NCI-H510A treated with DMSO at 0.1 percent for 48 hours (cell line): ENCODE measurements at regions not wholly inside any gene's neighbourhood (a gene's known extent, or its start where the extent isn't known, plus 50 kb on each side); places are given as distances from the start of the nearest gene placed in this dataset.

Experiments used
- DNase-seq: peaks from one replicate; lab custom pipeline; 2025; lab: John Stamatoyannopoulos, UW

DNA sequence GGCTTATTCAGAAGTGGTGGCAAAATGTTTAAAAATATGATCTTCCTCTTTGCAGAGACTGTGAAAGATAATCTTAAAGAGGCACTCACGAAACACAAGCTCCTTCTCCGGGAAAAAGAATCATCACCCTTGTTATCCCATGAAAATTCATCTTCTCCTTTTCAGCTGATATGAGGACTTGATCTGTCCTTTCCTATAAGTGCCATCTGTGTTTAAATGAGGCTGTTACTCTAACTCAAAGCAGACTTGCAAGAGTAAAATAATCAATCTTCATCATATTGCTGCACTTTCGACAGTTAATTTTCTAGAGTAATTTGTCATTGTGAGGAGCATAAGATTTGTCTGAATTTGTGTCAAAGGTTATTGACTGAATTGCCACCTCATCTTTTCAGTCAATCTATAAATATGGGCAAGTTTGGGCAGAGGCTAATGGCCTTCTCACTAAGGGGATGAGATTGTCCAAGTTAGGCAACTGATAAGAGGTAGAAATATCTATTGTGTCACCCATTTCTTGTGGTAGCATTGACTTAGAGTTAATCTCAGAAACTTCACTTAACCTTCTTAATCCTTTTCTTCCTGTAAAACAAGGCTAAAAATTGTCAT is 452.9 kb downstream of the GRXCR1 start:
- DNase-seq: no peak

DNA sequence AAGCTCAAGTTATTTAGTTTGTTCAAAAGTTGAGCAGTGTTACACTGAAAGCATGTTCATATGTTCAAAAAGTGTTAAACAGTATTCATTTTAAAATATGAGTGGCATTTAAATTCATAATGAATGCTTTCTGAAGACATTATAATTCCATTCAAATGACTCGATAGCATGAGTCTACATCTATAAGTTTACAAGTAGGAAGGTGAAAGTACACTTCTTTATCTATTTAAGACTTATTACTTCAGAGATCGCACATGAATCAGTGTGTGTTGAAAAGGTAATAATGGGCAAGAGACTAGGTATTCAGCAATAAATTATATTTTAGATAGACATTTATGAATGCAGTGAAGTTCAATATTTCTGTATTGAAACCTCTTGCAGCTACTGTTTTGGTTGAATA is 456.1 kb downstream of the GRXCR1 start:
- DNase-seq: no peak

DNA sequence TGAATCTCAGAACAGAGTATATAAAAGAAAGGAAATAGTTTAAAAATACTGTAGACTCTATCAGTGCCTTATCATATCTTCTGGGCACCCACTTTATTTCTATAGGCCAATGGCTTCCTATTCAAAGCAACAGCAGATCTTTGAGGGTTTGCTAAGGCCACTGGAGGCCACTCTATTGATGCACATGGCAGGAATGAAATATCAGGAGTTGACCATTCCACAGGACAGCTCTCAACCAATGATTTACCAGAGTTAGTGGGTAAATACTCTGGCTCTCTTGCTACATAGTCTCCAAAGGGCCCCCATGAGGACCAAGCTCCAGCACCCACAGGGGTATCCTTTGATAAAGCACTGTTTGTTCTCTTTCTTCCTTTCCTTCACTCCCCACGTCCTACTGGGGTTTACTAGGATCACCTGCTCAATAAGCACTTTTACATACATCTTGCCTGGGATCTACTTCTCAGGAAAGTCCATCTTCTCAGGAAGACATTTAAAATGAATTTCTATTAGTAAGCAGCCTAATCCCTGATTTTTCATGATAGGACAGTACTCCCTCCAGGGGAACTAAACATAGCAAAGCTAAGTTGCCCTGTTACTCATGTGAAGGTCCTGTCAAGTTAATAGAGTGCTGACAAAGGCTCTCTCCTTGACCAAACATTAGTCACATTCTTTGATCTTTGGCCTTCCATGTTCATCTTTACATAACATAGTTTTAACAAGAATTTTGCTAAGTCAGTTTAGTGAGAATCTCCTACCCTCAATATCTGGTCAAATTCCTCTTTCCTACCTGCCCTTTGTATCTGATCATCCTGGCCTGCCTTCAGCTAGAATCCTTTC is 459.7 kb downstream of the GRXCR1 start:
- no peak for DNase-seq

DNA sequence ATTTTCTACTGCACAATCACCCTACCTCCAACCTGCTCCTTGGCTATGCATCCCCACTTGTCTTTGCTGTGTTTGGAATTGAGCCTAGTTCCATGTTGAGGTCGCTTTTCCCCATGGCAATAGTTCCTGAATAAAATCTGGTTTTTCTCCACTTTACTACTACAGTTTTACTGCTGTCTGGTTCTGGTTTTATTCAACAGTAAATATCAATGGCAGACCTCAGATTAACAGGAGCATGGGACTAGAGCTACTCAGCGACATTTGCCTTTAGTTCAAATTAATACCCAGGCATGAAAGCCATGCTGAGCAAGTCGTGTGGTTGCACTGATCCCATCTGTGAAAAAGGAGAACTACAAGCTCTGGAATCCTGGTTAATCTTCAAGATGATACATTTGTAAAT is 460.3 kb downstream of the GRXCR1 start:
- DNase-seq: no peak

DNA sequence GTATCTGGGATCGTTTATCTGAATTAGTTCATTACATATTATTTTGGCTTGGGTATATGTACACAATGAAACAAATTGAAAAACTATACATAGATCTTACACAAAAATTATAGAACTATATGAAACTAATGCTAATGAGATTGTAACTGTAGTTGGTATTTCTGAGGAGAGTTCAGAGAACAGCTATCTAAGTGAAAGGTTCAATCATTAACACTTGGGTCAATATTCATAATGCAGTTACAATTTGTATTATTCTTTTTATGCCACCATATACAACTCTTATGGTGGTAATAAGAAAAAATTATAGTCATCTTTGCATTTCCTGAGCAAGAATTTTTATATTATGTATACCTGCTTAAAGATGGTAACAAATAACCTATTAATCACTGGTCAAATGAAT is 461.0 kb downstream of the GRXCR1 start:
- DNase-seq: no peak

DNA sequence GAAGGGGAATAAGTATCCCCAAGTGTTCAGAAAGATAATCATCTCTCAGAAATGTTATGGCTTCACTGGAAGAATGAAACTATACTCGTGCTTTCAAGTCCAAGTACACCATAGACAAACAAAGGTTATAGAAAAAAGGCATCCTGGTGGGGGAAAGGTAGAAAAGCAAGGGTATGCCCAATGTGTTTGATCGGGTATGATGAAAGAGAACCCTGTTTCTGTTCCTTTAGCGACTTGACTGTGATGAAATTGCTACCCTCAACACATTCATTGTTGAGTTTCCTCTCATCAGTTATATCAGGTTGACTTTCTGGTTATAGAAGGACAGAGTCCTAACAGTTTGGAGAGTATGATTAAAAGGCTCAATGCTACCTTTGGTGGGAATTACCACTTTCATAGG is 464.3 kb downstream of the GRXCR1 start:
- no peak for DNase-seq

DNA sequence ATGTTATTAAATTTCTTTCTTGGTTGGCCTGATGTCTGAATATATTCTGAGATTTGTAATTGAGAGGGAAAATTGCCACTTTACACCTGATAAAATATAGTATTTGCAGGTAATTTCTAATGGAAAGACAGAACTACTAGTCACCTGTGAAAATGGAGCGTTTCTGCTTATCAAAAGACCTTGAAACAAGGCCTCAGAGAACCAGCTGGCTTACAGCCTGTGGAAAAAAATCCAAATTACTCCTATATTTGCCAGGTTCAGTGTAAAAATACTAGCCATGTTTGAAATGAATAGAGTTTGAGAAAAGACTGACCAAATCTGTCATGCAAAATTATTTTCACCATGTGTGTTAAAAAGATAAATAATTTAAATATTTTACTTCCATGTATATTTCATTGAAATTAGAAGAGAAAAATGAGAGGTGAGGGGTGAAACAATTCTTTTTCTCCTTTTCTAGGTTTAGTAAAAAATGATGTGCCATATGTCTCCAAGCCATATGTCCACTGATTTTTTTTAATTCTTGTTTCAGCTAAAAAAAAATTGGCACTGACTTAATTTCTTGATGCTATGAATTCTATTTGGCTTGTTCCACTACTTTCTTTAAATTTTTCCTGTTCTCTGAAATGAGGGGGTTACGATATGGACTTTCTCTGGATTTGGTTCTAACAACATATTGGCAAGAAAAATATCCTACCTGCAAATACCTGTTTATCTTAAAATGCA is 464.9 kb downstream of the GRXCR1 start:
- DNase-seq: no peak

DNA sequence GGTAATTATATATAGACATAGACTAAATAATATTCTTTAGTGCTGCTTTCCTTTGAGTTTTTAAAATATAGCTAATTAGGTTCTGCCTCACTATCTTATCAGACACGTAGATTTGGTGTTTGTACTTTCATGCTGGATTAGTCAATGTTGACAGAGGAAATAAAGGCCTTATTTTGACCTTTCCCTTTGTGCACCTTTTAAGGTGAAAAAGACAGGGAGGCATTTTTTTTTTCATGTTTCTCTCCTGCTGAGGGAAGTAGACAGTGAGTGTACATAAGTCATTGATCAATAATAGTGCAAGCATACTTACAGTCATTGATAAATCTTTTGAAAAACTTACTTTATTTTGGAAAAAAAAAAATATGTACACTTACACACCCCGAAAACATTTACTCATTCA is 467.8 kb downstream of the GRXCR1 start:
- DNase-seq: no peak

DNA sequence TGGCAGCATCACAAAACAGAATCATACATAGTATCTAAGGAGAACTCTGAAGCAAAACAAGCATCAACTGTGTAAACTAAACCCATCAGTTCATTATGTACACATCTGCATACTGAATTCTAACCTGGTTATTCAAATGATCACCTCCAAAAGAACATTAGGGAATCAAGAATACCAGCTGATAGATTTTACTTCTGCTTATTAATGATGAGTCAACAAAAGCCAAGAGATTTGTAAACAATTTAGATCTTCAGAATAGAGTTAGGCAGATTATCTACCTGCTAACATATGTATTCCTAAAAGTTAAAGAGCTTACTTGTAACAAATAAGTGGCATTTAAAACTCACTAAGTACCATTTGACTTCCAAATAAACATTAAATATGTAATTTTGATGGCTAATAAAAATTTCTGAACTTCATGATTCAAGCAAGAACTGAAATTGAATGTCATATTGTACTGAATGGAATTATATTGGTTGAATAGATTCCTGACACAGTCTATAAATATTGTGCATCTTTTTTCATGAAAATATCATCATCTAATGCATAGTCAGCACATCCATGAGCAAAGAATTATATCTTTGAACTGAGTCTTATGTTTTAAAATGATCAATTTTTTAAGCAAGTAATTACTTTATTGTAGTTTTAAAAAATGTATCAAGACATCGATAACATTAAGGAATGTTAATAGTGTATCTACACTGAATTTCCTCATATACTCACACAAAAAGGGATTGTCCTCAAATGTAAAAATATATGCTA is 470.5 kb downstream of the GRXCR1 start:
- DNase-seq: no peak

DNA sequence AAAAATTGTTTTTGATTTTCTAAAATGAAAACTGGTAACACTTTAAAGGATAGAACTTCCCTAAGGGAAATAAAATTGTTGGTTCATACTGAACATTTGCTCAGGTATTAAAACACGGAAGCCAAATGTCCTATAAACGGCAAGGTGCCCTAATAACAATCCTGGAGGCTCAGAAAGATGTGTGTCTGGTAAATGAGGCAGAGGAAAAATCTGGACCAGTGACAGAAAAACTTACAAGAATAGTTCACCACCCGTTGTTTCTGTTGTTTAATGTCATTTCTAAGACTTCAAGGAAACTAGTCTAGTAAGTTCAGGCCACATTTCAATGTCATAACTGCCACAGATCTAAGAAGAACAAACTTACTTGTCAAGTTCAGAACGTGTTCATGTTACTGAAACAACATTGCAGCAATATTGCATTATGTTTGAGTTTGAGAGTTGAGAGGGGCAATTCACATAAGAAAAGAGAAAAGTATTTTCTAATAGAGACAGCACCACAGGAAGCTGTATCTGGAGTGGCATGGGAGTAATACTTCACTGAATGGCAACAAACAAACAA is 476.6 kb downstream of the GRXCR1 start:
- no peak for DNase-seq

DNA sequence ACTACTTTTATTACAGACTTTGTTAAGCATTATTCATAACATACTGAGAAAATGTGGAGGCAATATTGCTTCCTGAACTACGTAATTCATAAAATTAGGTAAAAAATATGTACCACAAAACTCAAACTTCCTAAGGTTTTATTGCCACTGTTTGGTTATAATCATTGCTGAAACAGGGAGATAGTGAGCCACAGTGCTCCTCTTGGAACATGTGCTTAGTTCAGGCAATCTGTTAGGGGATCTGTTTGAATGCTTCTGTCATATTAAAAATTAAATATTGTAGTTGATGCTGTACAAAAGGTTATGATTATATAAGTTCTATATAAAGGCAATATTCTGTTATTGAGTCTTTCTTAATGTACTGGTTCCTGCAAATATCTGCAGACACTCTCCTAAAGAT is 480.7 kb downstream of the GRXCR1 start:
- no peak for DNase-seq

DNA sequence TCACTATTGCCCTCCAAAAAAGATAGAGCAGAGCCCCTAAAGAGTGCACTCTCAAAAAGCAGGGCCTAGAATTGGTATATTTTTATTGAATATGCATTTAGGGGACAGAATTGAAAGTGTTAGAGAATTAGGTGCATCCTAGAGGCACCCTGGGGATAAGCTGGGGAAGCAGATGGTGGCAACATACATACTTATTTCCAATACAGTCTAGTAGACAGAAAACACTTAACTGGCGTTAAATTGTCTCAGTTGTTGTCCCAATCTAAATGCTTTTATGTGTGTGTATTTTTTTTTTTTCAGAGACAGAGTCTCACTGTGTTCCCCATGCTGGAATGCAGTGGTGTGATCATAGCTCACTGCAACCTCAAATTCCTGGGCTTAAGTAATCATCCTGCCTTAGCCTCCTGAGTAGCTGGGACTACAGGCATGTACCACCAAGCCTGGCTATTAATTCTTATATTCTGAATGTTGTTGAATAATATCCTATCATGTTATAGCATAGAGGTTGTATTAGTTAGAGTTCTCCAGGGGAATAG is 481.8 kb downstream of the GRXCR1 start:
- DNase-seq: no peak

DNA sequence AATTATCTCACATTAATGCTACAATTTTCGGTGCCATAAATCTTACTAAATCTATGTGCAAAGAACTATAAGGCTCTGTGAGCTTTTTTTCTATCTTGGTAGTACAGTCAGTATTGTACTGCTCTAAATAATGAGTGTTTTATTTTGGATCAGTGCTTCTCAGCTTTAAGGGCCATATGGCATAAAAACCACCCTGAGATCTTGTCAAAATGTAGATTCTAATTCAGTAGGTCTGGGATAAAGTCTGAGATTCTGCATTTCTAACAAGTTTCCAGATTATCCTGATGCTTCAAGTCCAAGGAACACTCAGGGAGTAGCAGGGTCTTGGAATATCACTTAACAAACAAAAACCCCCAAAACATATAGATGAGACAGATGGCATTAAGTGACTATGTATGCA is 486.5 kb downstream of the GRXCR1 start:
- DNase-seq: no peak

DNA sequence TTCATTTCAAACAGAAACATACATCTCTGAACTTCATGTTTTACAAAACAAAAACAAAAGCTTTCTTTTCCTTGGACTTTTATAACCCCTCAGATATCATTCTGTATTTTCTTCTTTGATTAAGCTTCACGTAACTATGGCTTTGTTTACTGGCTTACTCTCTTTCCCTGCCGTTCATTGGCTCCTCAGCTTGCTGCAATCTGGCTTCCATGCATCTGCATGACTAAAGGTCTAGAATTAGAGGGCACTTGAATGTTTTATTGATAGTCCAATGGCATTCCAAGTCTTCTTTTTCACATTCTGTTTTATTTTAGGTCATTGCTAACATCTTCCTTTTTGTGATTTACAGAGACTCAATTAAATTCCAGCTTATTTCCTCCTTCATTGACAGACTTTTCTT is 487.6 kb downstream of the GRXCR1 start:
- DNase-seq: no peak

DNA sequence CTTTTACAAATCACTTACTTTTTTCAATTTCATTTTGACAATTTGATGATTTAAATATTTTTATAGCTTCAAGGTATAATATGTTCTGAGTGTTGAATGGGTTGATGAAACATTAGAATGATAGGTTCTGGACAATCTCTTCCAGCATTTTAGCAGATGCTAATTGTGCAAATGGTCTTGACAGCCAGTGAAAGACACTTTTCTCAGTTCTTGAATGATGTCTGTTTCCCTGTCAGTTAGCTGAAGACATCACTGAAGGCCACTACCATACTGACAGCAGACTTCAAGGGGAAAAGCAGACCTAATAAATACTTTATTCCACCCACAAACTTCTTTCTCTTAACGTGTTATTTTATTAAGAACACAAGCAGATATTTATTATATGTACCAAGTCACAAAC is 498.6 kb downstream of the GRXCR1 start:
- DNase-seq: no peak

DNA sequence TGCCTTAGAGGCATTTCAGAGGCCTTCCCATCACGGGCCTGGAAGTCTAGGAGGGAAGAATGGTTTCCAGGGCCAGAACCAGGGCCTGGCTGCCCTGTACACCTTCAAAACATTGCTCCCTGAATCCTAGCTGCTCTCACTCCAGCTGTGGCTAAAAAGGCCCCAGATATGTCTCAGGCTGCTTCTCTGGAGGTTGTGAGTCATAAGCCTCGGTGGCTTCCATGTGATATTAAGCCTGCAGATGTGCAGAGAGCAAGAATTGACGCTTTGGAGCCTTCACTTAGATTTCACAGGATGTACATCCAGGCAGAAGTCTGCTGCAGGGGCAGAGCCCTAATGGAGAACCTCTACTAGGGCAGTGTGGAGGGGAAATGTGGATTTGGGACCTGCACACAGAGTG is 502.5 kb downstream of the GRXCR1 start:
- DNase-seq: no peak

DNA sequence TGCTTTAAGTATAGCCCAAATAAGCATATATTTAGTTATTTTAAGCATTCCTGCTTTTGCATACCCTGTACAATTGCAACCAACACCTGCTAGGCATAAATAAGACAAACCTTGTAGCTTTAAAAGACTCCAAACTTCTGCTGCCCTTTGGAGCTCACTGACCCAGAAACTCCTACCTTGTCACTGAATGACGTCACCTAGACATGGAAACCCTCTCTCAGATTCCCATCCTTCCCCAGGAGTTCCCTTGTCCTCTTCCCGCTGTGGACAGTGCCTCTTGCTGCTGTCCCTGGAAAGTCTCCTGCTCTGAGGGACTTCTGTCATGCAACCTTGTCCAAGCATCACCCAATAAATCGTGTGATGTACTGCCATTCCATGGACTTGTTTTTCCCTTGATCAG is 507.2 kb downstream of the GRXCR1 start:
- DNase-seq: no peak

DNA sequence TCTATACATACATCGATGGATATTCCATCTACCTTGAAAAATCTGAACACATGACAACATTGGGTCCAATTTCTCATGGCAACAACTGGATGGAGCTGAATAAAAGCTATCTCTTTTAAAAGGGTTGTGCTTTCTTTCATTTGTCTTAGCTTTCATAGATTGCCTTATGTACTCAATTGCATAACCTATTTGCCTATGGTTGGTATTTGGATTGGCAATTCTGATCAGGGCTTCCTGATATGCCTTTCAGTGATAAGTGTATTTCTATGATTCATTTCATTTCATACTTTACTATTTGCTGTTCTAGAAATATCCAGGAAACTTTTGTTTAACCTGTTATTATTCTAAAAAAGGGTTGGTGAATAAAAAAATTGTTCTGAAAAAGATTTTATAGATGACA is 509.9 kb downstream of the GRXCR1 start:
- no peak for DNase-seq

DNA sequence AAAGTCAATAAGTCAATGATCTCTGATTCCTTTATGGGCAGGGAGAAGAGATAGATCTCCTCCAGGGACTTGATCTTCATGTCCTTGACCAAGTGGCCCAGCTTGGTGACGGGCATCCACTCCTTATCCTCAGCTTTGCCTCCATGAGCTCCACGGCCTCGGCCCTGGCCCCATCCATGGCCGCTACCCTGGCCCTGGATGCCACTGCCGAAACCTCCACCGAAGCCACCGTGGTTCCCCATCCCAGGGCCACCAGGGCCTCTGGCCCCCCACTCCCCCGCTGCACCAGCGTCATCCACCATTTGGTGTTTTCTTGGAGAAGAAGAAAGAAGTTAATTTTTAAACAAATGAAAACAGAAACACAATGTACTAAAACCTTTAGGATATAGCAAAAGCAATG is 518.1 kb downstream of the GRXCR1 start:
- no peak for DNase-seq

DNA sequence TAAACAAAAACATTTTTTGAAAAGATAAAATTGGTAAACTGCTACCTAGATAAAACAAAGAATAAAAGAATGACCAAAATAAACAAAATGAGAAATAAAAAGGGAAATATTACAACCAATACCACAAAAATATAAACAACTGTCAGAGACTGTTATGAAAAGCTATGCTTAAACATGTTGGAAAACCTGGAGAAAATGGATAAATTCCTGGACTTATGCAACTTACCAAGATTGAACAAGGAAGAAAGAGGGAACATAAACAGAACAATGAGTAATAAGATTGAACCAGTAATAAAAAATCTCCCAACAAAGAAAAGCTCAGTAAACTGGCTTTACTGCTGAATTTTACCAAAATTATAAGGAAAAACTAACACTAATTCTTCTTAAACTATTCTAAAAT is 518.7 kb downstream of the GRXCR1 start:
- no peak for DNase-seq

DNA sequence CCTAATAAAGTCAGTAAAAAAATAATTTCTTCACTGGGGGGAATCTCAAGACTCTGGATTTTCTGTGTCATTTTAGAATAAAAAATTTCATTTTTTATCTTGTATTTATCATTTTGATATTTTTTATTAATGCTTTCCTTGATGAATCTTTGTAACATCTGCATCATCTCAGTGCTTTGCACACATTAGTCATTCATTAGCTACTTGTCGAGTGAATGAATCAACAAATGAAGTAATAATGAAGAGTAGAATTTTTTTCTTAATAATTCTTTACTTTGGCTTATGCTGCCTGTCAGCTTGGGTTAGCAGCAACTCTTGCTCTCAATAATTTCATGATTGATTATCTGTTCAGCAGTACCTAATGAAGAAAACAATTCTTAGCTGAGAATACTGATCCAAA is 530.8 kb downstream of the GRXCR1 start:
- DNase-seq: no peak

DNA sequence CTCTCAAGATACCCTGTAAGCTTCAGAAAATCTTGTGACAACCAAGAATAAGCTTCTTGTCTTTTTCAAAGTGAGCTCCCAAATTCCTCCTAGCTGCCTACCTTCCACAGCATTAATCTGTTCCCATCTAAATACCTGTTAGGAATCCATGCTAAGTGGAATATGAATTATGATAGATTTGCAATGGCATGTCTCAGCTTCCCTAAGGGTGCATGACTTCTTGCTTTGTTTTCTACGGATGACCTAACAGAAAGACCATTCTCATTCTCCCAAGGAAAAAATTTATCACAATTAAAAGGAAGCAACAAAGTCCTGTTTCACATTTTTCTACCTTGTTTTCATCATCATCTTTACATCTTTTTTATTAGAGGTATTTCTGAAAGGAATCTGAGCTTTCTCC is 532.7 kb downstream of the GRXCR1 start:
- DNase-seq: no peak
